MCF 10A (cell line): ENCODE measurements at regions not wholly inside any gene's neighbourhood (a gene's known extent, or its start where the extent isn't known, plus 50 kb on each side); places are given as distances from the start of the nearest gene placed in this dataset.

Source experiments
- BruUV-seq: library from RNA; stranded (reverse); fragments of 400-500 nt; replicated peaks from 2 replicates; lab custom pipeline; 2021; lab: Mats Ljungman, UMichigan
- CTCF ChIA-PET: fragments of 300-600 bp; sonication (Branson Sonifier 250); formaldehyde crosslinking; extraction: SDS; loops from one replicate; lab custom pipeline; 2021; ENCODE audit warnings: antibody characterized with exemption, inconsistent platforms; lab: Yijun Ruan, JAX
- POLR2A ChIA-PET: fragments of 300-600, 350-650 bp; sonication (Branson Sonifier 250); formaldehyde crosslinking; extraction: SDS; loops from one replicate; lab custom pipeline; 2020; ENCODE audit warnings: antibody characterized with exemption, inconsistent platforms; lab: Yijun Ruan, JAX
- DNase-seq: peaks from one replicate; pipeline ENCODE4 v3.0.0-alpha.2; 2018; ENCODE audit not compliant: unreplicated experiment
- H3K27ac Mint-ChIP-seq: one replicate; pipeline ENCODE4 v1.8.0; 2022; ENCODE audit warnings: mild to moderate bottlenecking, low read depth, mixed read lengths; ENCODE audit not compliant: unreplicated experiment
- H3K27me3 Mint-ChIP-seq: one replicate; pipeline ENCODE4 v1.8.0; 2022; ENCODE audit warnings: mixed read lengths; ENCODE audit not compliant: insufficient read depth, unreplicated experiment
- H3K36me3 Mint-ChIP-seq: one replicate; pipeline ENCODE4 v1.8.0; 2022; ENCODE audit warnings: mild to moderate bottlenecking, moderate library complexity, mixed read lengths; ENCODE audit not compliant: insufficient read depth, unreplicated experiment
- H3K4me1 Mint-ChIP-seq: one replicate; pipeline ENCODE4 v1.8.0; 2022; ENCODE audit warnings: mixed read lengths; ENCODE audit not compliant: insufficient read depth, unreplicated experiment
- H3K4me3 Mint-ChIP-seq: one replicate; pipeline ENCODE4 v1.8.0; 2022; ENCODE audit warnings: mild to moderate bottlenecking, moderate library complexity, mixed read lengths; ENCODE audit not compliant: unreplicated experiment
- H3K9me3 Mint-ChIP-seq: one replicate; pipeline ENCODE4 v1.8.0; 2022; ENCODE audit warnings: mixed read lengths; ENCODE audit not compliant: unreplicated experiment
- intact Hi-C: fragments of 100-400 bp; cut with micrococcal nuclease; formaldehyde crosslinking; loops from 2 replicates; pipeline ENCODE4 v1.14.1; 2022
- TF ChIP-seq, protein P1 (sequence below): fragments of 200-600 bp; IDR thresholded peaks from one replicate; pipeline ENCODE4 v1.8.0; 2022; ENCODE audit warnings: antibody characterized with exemption, mild to moderate bottlenecking; ENCODE audit not compliant: unreplicated experiment

DNA sequence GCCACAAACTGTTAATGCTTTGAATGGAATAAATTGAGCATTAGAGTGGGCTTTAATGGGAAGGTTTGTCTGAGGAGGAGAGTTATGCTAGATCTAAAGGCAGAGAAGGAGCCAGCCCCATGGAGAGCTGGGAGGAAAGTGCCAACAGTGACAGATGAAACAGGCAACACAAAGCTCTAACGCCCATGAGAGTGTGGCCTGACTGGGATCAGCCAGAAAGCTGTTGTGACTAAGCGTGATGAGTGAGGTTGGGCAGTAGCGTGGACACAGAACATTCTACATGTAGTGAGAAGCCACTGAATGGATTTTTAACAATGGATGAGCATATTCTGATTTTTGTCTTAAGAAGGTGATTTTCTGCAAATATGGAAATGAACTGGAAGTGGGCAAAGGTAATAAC lies 185.3 kb upstream of the SIX2 start:
- POLR2A ChIA-PET = interaction anchor here (0.6 kb wide), 1 partner anchor 157 kb away, joined by 4 read pairs; no protein-coding TSS in a partner anchor
- H3K4me1 Mint-ChIP-seq = peaks cover 6% of the 10 kb centered on the region
- no peaks in the 10 kb centered on the region for H3K36me3 Mint-ChIP-seq
- intact Hi-C loops = no loop called here
- H3K27me3 Mint-ChIP-seq = no peaks in the 10 kb centered on the region
- BruUV-seq = no TSS peak
- H3K4me3 Mint-ChIP-seq = no peak overlapping the region
- H3K9me3 Mint-ChIP-seq = no peaks in the 10 kb centered on the region
- TF ChIP-seq, protein P1, sequence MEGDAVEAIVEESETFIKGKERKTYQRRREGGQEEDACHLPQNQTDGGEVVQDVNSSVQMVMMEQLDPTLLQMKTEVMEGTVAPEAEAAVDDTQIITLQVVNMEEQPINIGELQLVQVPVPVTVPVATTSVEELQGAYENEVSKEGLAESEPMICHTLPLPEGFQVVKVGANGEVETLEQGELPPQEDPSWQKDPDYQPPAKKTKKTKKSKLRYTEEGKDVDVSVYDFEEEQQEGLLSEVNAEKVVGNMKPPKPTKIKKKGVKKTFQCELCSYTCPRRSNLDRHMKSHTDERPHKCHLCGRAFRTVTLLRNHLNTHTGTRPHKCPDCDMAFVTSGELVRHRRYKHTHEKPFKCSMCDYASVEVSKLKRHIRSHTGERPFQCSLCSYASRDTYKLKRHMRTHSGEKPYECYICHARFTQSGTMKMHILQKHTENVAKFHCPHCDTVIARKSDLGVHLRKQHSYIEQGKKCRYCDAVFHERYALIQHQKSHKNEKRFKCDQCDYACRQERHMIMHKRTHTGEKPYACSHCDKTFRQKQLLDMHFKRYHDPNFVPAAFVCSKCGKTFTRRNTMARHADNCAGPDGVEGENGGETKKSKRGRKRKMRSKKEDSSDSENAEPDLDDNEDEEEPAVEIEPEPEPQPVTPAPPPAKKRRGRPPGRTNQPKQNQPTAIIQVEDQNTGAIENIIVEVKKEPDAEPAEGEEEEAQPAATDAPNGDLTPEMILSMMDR = no peak
- CTCF ChIA-PET = no interaction called here
- no peak overlapping the region for H3K27ac Mint-ChIP-seq
- DNase-seq = no peak

DNA sequence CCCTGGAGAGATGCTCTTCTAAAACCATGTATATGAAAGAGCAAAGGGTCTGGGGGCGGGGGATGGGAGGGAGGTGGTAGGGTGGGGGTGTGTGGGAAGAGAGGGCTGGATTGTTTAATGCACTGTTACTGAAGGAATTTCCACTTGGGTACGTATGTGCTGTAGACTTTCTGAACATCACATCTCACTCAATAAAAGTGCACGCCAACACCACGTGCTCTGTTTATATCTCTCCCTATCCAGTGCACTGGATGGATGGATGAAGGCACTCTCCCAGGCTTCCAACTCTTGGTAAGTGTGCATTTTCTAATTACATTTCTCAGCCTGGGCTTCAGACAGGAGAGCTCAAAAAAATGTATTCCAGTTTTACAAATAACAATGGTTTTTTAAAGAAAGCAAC lies 184.3 kb upstream of the SIX2 start:
- Mint-ChIP-seq H3K4me3 (no peak overlapping the region), H3K4me1 (peaks cover 12% of the 10 kb centered on the region), H3K27me3 (no peaks in the 10 kb centered on the region), H3K36me3 (no peaks in the 10 kb centered on the region), H3K9me3 (no peaks in the 10 kb centered on the region), H3K27ac (no peak overlapping the region)
- intact Hi-C loops = no loop called here
- ChIA-PET POLR2A (no interaction called here), CTCF (interaction anchor here (0.6 kb wide), 1 partner anchor 85 kb away, joined by 3 read pairs; no protein-coding TSS in a partner anchor)
- TF ChIP-seq, protein P1 = no peak
- BruUV-seq = no TSS peak
- no peak for DNase-seq

DNA sequence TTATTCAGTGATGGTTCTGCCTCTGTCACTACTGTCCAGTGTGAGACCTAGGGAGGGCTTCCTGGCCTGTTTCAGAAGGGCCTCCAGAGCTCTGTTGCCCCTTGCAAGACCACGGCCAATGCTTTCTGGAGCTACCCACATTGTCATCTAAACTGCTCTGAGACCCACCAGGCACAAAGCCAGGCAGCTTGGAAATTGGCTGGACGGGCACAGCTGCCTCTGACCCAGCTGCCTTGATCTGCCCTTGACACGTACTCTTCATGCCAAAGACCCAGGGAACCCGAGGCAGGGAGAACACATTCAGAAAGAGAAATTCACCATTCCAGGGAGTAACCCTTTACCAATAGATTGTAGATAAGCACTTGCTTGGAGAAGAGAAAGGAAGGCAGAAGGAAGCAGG lies 183.7 kb upstream of the SIX2 start:
- Mint-ChIP-seq H3K27ac (no peak overlapping the region), H3K4me3 (no peak overlapping the region), H3K36me3 (no peaks in the 10 kb centered on the region), H3K4me1 (peaks cover 18% of the 10 kb centered on the region), H3K9me3 (no peaks in the 10 kb centered on the region), H3K27me3 (no peaks in the 10 kb centered on the region)
- DNase-seq = no peak
- POLR2A ChIA-PET = no interaction called here
- TF ChIP-seq, protein P1 = no peak
- BruUV-seq = no TSS peak
- intact Hi-C loops = no loop called here
- CTCF ChIA-PET = interaction anchor here (0.6 kb wide), 1 partner anchor 162 kb away, joined by 3 read pairs; no protein-coding TSS in a partner anchor

DNA sequence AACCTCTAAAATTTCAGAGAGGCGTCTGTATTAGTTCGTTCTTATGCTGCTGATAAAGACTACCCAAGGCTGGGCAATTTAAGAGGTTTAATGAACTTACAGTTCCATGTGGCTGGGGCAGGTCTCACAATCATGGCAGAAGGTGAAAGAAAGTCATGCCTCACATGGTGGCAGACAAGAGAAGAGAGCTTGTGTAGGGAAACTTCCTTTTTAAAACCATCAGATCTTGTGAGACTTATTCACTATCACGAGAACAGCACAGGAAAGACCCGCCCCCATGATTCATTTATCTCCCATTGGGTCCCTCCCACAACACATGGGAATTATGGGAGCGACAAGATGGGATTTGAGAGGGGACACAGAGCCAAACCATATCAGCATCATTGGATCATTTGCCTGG lies 183.2 kb upstream of the SIX2 start:
- no peaks in the 10 kb centered on the region for H3K27me3 Mint-ChIP-seq
- no TSS peak for BruUV-seq
- no peak overlapping the region for H3K27ac Mint-ChIP-seq
- H3K4me1 Mint-ChIP-seq = peaks cover 23% of the 10 kb centered on the region
- no peak for DNase-seq
- TF ChIP-seq, protein P1 = no peak
- ChIA-PET CTCF (interaction anchor here (0.6 kb wide), 1 partner anchor 162 kb away, joined by 3 read pairs; no protein-coding TSS in a partner anchor), POLR2A (no interaction called here)
- no peak overlapping the region for H3K4me3 Mint-ChIP-seq
- H3K9me3 Mint-ChIP-seq = no peaks in the 10 kb centered on the region
- H3K36me3 Mint-ChIP-seq = no peaks in the 10 kb centered on the region
- intact Hi-C loops = no loop called here
